OCI-LY1 (cell line): ENCODE measurements at regions not wholly inside any gene's neighbourhood (a gene's known extent, or its start where the extent isn't known, plus 50 kb on each side); places are given as distances from the start of the nearest gene placed in this dataset.

Experiments used
- CTCF ChIP-seq: fragments of 200-600 bp; sonication (generic), shearing (Covaris generic); IDR thresholded peaks from 2 replicates; pipeline ENCODE4 v1.5.1; 2017; ENCODE audit warnings: mild to moderate bottlenecking, antibody characterized with exemption, low read length, moderate library complexity, mixed read lengths
- EZH2 ChIP-seq: fragments of 200-600 bp; sonication (generic), shearing (Covaris generic); IDR thresholded peaks from 2 replicates; pipeline ENCODE4 v1.8.0; 2017; ENCODE audit warnings: borderline replicate concordance, mixed run types, mild to moderate bottlenecking, antibody characterized with exemption, low read length, moderate library complexity, mixed read lengths

- no peak for TF ChIP-seq CTCF
- no peak for TF ChIP-seq EZH2
These were observed 101.0 kb upstream of the COG2 start for GRCh38 chr1:230541306-230541705.
